Activated T-helper 9 cell treated with anti-CD3 and anti-CD28 coated beads, Interleukin-2, amount 50 U/mL, for 16 hours (primary cell): ENCODE measurements at regions not wholly inside any gene's neighbourhood (a gene's known extent, or its start where the extent isn't known, plus 50 kb on each side); places are given as distances from the start of the nearest gene placed in this dataset.

Experiments
- DNase-seq: peaks from one replicate; pipeline ENCODE4 v3.0.0-alpha.2; 2020; ENCODE audit warnings: low read depth

GRCh38 chr6:105488516-105489215 is 85.8 kb upstream of the PREP start:
- DNase-seq: no peak

GRCh38 chr6:105487040-105487790 is 84.3 kb upstream of the PREP start:
- DNase-seq: no peak

GRCh38 chr6:105485456-105485855 is 82.6 kb upstream of the PREP start:
- no peak for DNase-seq

GRCh38 chr6:105484238-105485161 is 81.6 kb upstream of the PREP start:
- no peak for DNase-seq

- DNase-seq: no peak
Measured at GRCh38 chr6:105483492-105483891, 80.6 kb upstream of the PREP start.

DNA sequence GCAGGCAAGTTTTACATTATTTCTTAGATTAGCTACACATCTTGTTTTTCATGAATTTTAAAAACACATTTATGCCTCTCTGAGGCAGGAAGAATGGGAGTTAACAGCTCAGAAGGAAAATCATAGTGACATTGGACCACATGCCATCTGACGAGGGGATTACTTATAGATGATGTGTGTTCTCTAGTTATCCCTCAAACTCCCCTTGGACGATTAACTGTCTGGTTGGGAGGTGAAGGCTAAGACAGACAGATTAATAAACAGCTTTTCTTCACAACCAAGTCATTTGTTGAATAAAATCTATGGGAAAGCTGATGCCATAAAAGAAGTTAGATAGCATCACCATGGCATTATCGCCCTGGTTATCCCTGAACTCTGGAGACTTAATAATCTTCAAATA is 80.0 kb upstream of the PREP start:
- DNase-seq: no peak

- no peak for DNase-seq
Measured at GRCh38 chr6:105482227-105482844, 79.5 kb upstream of the PREP start.

GRCh38 chr6:105476978-105477377 is 74.1 kb upstream of the PREP start:
- no peak for DNase-seq

DNA sequence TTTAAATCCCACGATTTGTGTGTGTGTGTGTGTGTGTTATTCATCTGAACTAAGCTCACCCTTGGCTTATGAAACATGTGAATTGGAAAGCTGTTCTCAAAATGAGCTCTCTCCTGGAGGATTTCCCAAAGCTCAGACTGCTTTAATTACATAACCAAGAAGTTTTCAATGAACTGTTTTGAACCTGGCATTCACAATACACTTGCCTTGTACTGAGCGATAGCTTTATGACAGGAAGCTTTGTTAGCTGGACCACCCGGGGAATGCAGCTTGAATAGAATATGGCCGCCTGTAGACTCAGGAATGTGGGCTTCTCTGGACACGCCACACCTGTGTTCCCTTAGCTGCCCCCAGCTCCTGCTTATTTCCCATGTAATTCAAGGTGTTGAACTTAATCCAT is 71.4 kb upstream of the PREP start:
- no peak for DNase-seq

GRCh38 chr6:105469946-105470345 is 67.1 kb upstream of the PREP start:
- no peak for DNase-seq

- no peak for DNase-seq
Measured at GRCh38 chr6:105468850-105469249, 66.0 kb upstream of the PREP start.

- DNase-seq: no peak
Measured at GRCh38 chr6:105460860-105461259, 58.0 kb upstream of the PREP start.

- DNase-seq: no peak
Measured at GRCh38 chr6:105459864-105460263, 57.0 kb upstream of the PREP start.

DNA sequence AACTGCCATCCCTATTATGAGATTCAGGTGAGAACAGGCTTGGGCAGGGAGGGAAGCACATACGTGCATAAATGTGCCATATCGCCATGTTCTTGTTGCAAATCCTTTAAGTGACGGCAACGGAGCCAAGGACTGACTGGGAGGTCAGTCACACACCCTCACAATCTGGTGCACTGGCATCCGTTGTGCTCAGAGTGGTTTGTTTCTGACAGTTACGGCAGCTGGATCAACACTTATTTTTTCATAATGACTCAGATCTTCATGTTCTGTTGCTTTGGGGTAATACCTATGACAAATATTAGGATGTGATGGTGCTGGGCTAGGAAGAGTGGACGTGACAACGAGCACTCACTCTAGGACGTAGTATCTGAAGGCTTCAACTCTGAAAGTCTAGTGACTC is 56.2 kb upstream of the PREP start:
- no peak for DNase-seq

GRCh38 chr6:105458551-105458950 is 55.7 kb upstream of the PREP start:
- DNase-seq: no peak

- DNase-seq: no peak
Measured at GRCh38 chr6:105458084-105458483, 55.2 kb upstream of the PREP start.

GRCh38 chr6:105453968-105454367 is 51.1 kb upstream of the PREP start:
- no peak for DNase-seq

DNA sequence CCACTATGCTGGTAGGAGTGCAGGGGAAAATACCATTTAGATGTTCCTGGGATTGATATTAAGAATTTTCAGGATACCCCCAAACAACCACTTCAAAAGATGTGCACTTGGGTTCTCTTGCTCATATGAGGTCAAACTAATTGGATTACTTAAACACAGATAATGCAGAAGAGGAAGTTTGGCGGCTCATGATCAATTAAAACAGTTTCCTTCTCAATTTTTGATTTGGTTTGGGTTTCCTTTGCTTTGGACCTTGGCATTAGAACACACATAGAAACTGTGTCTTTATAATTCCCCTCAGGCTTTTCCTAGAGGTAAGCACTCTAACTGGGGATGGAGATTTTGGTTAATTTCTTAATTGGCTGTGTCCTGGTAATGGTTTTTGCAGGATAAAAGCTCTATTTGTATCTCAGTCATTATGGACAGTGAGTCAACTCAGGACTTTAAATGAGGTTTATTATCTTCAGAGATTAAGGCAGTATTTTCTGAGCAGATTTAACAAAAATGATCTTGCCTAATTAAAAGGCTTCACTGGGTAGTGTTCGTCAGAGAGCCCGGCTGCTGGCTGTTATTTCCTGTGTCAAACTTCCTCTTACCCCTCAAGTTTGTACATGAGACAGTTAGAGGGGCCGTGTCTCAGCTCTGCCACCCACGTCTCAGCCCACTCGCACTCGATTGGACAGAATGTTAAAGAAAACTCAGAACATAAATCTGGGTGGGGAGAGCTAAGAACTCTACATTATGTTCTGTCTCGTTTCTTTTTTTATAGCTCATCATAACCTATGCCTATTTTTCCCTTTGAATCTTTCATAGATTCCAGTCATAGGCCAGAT is 50.3 kb upstream of the PREP start:
- DNase-seq: no peak
